HEK293 (cell line): ENCODE measurements at regions not wholly inside any gene's neighbourhood (a gene's known extent, or its start where the extent isn't known, plus 50 kb on each side); places are given as distances from the start of the nearest gene placed in this dataset.

Source experiments
- CTCF ChIA-PET: fragments of 350-600 bp; formaldehyde crosslinking; extraction: SDS; loops from one replicate; lab custom pipeline; 2021; ENCODE audit warnings: antibody characterized with exemption; lab: Yijun Ruan, JAX
- POLR2A ChIA-PET: fragments of 300-600 bp; formaldehyde crosslinking; extraction: SDS; loops from one replicate; lab custom pipeline; 2020; ENCODE audit warnings: antibody characterized with exemption, inconsistent platforms; lab: Yijun Ruan, JAX
- H3K27ac ChIP-seq: fragments of 200-500 bp; sonication (Bioruptor generic); 2 replicates; pipeline ENCODE4 v1.5.1; 2014; ENCODE audit warnings: low read depth, low read length, control low read depth, inconsistent platforms; ENCODE audit errors: extremely low read depth
- H3K36me3 ChIP-seq, 2 experiments: fragments of 200-500 bp in 1 of 2; sonication (Bioruptor generic) in 1 of 2; 1 replicate in 1 of 2; 2 replicates in 1 of 2; pipeline ENCODE4 v1.5.1; 2014 to 2017; ENCODE audit warnings: inconsistent platforms in 2 of 2, low read length in 2 of 2; ENCODE audit not compliant: control insufficient read depth in 2 of 2, insufficient read depth in 1 of 2
- H3K4me1 ChIP-seq: fragments of 200-500 bp; sonication (Bioruptor generic); 2 replicates; pipeline ENCODE4 v1.5.1; 2014; ENCODE audit warnings: mild to moderate bottlenecking, low read length, inconsistent platforms; ENCODE audit not compliant: control insufficient read depth, insufficient read depth
- H3K4me3 ChIP-seq: 2 replicates; pipeline ENCODE4 v1.5.1; 2011; ENCODE audit warnings: low read depth, mild to moderate bottlenecking, control low read depth, low read length, moderate library complexity
- H3K9me3 ChIP-seq: fragments of 200-500 bp; sonication (Bioruptor generic); 2 replicates; pipeline ENCODE4 v1.5.1; 2014; ENCODE audit warnings: low read depth, low read length, inconsistent platforms; ENCODE audit not compliant: control insufficient read depth, insufficient read depth
- BCL11B ChIP-seq: fragments of 450-650 bp; formaldehyde crosslinking; IDR thresholded peaks from 2 replicates; pipeline ENCODE4 v1.5.1; 2016; ENCODE audit warnings: low read depth, missing biosample characterization, missing genetic modification characterization
- GLIS1 ChIP-seq: fragments of 450-650 bp; formaldehyde crosslinking; IDR thresholded peaks from 2 replicates; pipeline ENCODE4 v1.5.1; 2016; ENCODE audit warnings: missing biosample characterization, missing genetic modification characterization
- HOXC10 ChIP-seq: sonication (generic); formaldehyde crosslinking; IDR thresholded peaks from 2 replicates; pipeline ENCODE4 v1.8.1; 2023; ENCODE audit warnings: mild to moderate bottlenecking, missing genetic modification reagents
- IKZF3 ChIP-seq: fragments of 450-650 bp; IDR thresholded peaks from 2 replicates; pipeline ENCODE4 v1.5.0; 2018; ENCODE audit warnings: missing biosample characterization, mild to moderate bottlenecking, missing genetic modification characterization, moderate library complexity
- KLF17 ChIP-seq: fragments of 450-650 bp; formaldehyde crosslinking; IDR thresholded peaks from 2 replicates; pipeline ENCODE4 v1.5.1; 2016; ENCODE audit warnings: missing biosample characterization, missing genetic modification characterization
- TSHZ1 ChIP-seq: fragments of 450-650 bp; formaldehyde crosslinking; IDR thresholded peaks from 2 replicates; pipeline ENCODE4 v1.5.1; 2016; ENCODE audit warnings: missing biosample characterization, missing genetic modification characterization, borderline replicate concordance
- ZFP69B ChIP-seq: fragments of 450-650 bp; formaldehyde crosslinking; IDR thresholded peaks from 2 replicates; pipeline ENCODE4 v1.5.1; 2016; ENCODE audit warnings: missing biosample characterization, missing genetic modification characterization
- ZNF140 ChIP-seq: fragments of 450-650 bp; formaldehyde crosslinking; IDR thresholded peaks from 2 replicates; pipeline ENCODE4 v1.5.1; 2016; ENCODE audit warnings: missing biosample characterization, missing genetic modification characterization
- ZNF223 ChIP-seq: fragments of 450-650 bp; formaldehyde crosslinking; IDR thresholded peaks from 2 replicates; pipeline ENCODE4 v1.5.1; 2016; ENCODE audit warnings: missing biosample characterization, missing genetic modification characterization
- ZNF391 ChIP-seq: fragments of 450-650 bp; formaldehyde crosslinking; IDR thresholded peaks from 2 replicates; pipeline ENCODE4 v1.5.1; 2016; ENCODE audit warnings: low read depth, missing biosample characterization, missing genetic modification characterization, borderline replicate concordance
- ZNF433 ChIP-seq: fragments of 450-650 bp; formaldehyde crosslinking; IDR thresholded peaks from 2 replicates; pipeline ENCODE4 v1.5.1; 2016; ENCODE audit warnings: missing biosample characterization, missing genetic modification characterization, low read depth
- ZNF48 ChIP-seq: fragments of 450-650 bp; formaldehyde crosslinking; IDR thresholded peaks from 2 replicates; pipeline ENCODE4 v1.5.1; 2016; ENCODE audit warnings: missing biosample characterization, missing genetic modification characterization
- ZNF510 ChIP-seq: fragments of 450-650 bp; formaldehyde crosslinking; IDR thresholded peaks from 2 replicates; pipeline ENCODE4 v1.5.1; 2018; ENCODE audit warnings: mild to moderate bottlenecking, missing genetic modification characterization, missing biosample characterization; ENCODE audit not compliant: insufficient replicate concordance
- ZNF521 ChIP-seq: fragments of 450-650 bp; formaldehyde crosslinking; IDR thresholded peaks from 2 replicates; pipeline ENCODE4 v1.5.1; 2017; ENCODE audit warnings: missing biosample characterization, mild to moderate bottlenecking, missing genetic modification characterization
- ZNF623 ChIP-seq: fragments of 450-650 bp; formaldehyde crosslinking; IDR thresholded peaks from 2 replicates; pipeline ENCODE4 v1.5.1; 2016; ENCODE audit warnings: missing biosample characterization, missing genetic modification characterization
- ZNF626 ChIP-seq: fragments of 450-650 bp; sonication (Bioruptor Pico); formaldehyde crosslinking; IDR thresholded peaks from 2 replicates; pipeline ENCODE4 v1.5.1; 2018; ENCODE audit warnings: missing biosample characterization, missing genetic modification characterization, inconsistent platforms
- ZNF747 ChIP-seq: fragments of 450-650 bp; formaldehyde crosslinking; IDR thresholded peaks from 2 replicates; pipeline ENCODE4 v1.5.1; 2016; ENCODE audit warnings: missing biosample characterization, missing genetic modification characterization
- ZNF830 ChIP-seq: fragments of 450-650 bp; IDR thresholded peaks from 2 replicates; pipeline ENCODE4 v1.5.0; 2018; ENCODE audit warnings: missing biosample characterization, missing genetic modification characterization, low read depth, mild to moderate bottlenecking, moderate library complexity
- TF ChIP-seq, protein P1 (sequence below): fragments of 450-650 bp; formaldehyde crosslinking; IDR thresholded peaks from 2 replicates; pipeline ENCODE4 v1.5.1; 2016; ENCODE audit warnings: missing biosample characterization, missing genetic modification characterization
- TF ChIP-seq, protein P2 (sequence below): fragments of 450-650 bp; formaldehyde crosslinking; IDR thresholded peaks from 2 replicates; pipeline ENCODE4; 2016; ENCODE audit warnings: missing biosample characterization, missing genetic modification characterization
- TF ChIP-seq, protein P3 (sequence below): fragments of 450-650 bp; IDR thresholded peaks from 2 replicates; pipeline ENCODE4 v1.5.1; 2018; ENCODE audit warnings: missing biosample characterization, missing genetic modification characterization
- TF ChIP-seq, protein P4 (sequence below): fragments of 450-650 bp; formaldehyde crosslinking; IDR thresholded peaks from 2 replicates; pipeline ENCODE4 v1.5.1; 2016; ENCODE audit warnings: missing biosample characterization, missing genetic modification characterization
- TF ChIP-seq, protein P5 (sequence below): fragments of 450-650 bp; formaldehyde crosslinking; IDR thresholded peaks from 2 replicates; pipeline ENCODE4 v1.5.0; 2017; ENCODE audit warnings: missing biosample characterization, missing genetic modification characterization, borderline replicate concordance

- no peak overlapping the region for H3K27ac ChIP-seq
- no peaks in the 10 kb centered on the region for H3K4me1 ChIP-seq
- H3K36me3 ChIP-seq: no peaks in the 10 kb centered on the region
- TF ChIP-seq KLF17 (tag by site-specific recombination): no peak
- TF ChIP-seq ZNF510 (tag by site-specific recombination): no peak
- no peak for TF ChIP-seq ZFP69B
- TF ChIP-seq, protein P1, sequence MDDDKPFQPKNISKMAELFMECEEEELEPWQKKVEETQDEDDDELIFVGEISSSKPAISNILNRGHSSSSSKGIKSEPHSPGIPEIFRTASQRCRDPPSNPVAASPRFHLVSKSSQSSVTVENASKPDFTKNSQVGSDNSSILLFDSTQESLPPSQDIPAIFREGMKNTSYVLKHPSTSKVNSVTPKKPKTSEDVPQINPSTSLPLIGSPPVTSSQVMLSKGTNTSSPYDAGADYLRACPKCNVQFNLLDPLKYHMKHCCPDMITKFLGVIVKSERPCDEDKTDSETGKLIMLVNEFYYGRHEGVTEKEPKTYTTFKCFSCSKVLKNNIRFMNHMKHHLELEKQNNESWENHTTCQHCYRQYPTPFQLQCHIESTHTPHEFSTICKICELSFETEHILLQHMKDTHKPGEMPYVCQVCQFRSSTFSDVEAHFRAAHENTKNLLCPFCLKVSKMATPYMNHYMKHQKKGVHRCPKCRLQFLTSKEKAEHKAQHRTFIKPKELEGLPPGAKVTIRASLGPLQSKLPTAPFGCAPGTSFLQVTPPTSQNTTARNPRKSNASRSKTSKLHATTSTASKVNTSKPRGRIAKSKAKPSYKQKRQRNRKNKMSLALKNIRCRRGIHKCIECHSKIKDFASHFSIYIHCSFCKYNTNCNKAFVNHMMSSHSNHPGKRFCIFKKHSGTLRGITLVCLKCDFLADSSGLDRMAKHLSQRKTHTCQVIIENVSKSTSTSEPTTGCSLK (tag by site-specific recombination): no peak
- TF ChIP-seq ZNF626 (tag by site-specific recombination): no peak
- TF ChIP-seq ZNF48: no peak
- no peak for TF ChIP-seq ZNF521 (tag by site-specific recombination)
- no peak for TF ChIP-seq ZNF391 (tag by site-specific recombination)
- TF ChIP-seq, protein P2, sequence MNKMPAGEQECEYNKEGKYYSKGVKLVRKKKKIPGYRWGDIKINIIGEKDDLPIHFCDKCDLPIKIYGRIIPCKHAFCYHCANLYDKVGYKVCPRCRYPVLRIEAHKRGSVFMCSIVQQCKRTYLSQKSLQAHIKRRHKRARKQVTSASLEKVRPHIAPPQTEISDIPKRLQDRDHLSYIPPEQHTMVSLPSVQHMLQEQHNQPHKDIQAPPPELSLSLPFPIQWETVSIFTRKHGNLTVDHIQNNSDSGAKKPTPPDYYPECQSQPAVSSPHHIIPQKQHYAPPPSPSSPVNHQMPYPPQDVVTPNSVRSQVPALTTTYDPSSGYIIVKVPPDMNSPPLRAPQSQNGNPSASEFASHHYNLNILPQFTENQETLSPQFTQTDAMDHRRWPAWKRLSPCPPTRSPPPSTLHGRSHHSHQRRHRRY (tag by site-specific recombination): no peak
- TF ChIP-seq BCL11B (tag by site-specific recombination): no peak
- TF ChIP-seq, protein P3, sequence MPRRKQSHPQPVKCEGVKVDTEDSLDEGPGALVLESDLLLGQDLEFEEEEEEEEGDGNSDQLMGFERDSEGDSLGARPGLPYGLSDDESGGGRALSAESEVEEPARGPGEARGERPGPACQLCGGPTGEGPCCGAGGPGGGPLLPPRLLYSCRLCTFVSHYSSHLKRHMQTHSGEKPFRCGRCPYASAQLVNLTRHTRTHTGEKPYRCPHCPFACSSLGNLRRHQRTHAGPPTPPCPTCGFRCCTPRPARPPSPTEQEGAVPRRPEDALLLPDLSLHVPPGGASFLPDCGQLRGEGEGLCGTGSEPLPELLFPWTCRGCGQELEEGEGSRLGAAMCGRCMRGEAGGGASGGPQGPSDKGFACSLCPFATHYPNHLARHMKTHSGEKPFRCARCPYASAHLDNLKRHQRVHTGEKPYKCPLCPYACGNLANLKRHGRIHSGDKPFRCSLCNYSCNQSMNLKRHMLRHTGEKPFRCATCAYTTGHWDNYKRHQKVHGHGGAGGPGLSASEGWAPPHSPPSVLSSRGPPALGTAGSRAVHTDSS (tag by site-specific recombination): no peak
- TF ChIP-seq, all 188 proteins: peak for 0
- Histone ChIP-seq H3K9me3 (no peaks in the 10 kb centered on the region), H3K4me3 (no peak overlapping the region)
- POLR2A ChIA-PET: no interaction called here
- CTCF ChIA-PET: no interaction called here
Observed at GRCh38 chr3:29072611-29073010, 208.3 kb upstream of the RBMS3 start.

- H3K4me3 ChIP-seq: no peak overlapping the region
- H3K27ac ChIP-seq: no peak overlapping the region
- no peaks in the 10 kb centered on the region for H3K36me3 ChIP-seq
- CTCF ChIA-PET: no interaction called here
- no peaks in the 10 kb centered on the region for H3K9me3 ChIP-seq
- H3K4me1 ChIP-seq: no peaks in the 10 kb centered on the region
- POLR2A ChIA-PET: interaction anchor here (0.9 kb wide), 1 partner anchor 12 kb away, joined by 3 read pairs; no protein-coding TSS in a partner anchor
- TF ChIP-seq GLIS1 (no peak), HOXC10 (no peak), ZNF747 (no peak), TSHZ1 (tag by site-specific recombination) (no peak), IKZF3 (no peak), ZNF623 (no peak), ZNF830 (no peak), ZNF223 (tag by site-specific recombination) (no peak), ZNF433 (tag by site-specific recombination) (no peak), ZNF140 (tag by site-specific recombination) (no peak), BCL11B (tag by site-specific recombination) (no peak)
- TF ChIP-seq, protein P4, sequence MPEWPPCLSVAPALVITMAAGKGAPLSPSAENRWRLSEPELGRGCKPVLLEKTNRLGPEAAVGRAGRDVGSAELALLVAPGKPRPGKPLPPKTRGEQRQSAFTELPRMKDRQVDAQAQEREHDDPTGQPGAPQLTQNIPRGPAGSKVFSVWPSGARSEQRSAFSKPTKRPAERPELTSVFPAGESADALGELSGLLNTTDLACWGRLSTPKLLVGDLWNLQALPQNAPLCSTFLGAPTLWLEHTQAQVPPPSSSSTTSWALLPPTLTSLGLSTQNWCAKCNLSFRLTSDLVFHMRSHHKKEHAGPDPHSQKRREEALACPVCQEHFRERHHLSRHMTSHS (tag by site-specific recombination): no peak
- TF ChIP-seq, protein P5, sequence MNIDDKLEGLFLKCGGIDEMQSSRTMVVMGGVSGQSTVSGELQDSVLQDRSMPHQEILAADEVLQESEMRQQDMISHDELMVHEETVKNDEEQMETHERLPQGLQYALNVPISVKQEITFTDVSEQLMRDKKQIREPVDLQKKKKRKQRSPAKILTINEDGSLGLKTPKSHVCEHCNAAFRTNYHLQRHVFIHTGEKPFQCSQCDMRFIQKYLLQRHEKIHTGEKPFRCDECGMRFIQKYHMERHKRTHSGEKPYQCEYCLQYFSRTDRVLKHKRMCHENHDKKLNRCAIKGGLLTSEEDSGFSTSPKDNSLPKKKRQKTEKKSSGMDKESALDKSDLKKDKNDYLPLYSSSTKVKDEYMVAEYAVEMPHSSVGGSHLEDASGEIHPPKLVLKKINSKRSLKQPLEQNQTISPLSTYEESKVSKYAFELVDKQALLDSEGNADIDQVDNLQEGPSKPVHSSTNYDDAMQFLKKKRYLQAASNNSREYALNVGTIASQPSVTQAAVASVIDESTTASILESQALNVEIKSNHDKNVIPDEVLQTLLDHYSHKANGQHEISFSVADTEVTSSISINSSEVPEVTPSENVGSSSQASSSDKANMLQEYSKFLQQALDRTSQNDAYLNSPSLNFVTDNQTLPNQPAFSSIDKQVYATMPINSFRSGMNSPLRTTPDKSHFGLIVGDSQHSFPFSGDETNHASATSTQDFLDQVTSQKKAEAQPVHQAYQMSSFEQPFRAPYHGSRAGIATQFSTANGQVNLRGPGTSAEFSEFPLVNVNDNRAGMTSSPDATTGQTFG (tag by site-specific recombination): no peak
Observed at GRCh38 chr3:29077356-29077755, 203.5 kb upstream of the RBMS3 start.
